ENCODE measurements at regions not wholly inside any gene's neighbourhood (a gene's known extent, or its start where the extent isn't known, plus 50 kb on each side); places are given as distances from the start of the nearest gene placed in this dataset.

DNA sequence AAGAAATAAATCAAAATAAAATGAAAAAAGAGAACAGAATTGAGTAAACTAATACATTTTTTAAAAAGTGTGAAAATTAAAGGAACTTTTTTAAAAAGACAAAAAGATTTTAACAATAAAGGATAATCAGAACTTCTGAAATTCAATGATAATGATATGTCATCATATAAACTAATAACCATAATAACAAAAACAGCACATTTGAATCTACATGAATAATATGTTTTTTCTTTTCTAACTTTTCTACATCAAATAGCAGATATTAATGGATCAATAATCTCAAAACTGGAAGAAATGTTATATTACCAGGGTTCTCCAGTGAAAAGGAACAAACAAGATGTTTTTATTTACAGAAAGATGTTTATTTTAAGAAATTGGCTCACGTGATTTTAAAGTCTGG lies 903.3 kb upstream of the MIR17HG start:
- no peaks in the 10 kb centered on the region for H3K27me3 ChIP-seq (ENCODE audit: control insufficient read depth in 2 of 2, insufficient read depth in 2 of 2, low read length in 2 of 2)
- in situ Hi-C loops (cut with MboI) = no loop called here
- no peaks in the 10 kb centered on the region for H4K20me1 ChIP-seq (replicated peaks; ENCODE audit: control insufficient read depth, insufficient read depth, low read length)
- WGBS (ENCODE audit: insufficient coverage, low coverage, missing lambda C conversion rate) = 2% methylated on average over 1 of the region's 1 CpG
- no peak overlapping the region for H3K27ac ChIP-seq (ENCODE audit: extremely low read depth, low read depth, low read length)
- POLR2A ChIA-PET = no interaction called here
- H3K9me3 ChIP-seq (replicated peaks; ENCODE audit: control insufficient read depth, insufficient read depth, low read depth, low read length) = peaks cover 4% of the 10 kb centered on the region; the same call in 1 of the 2 replicates
- DNase-seq (ENCODE audit: extremely low read depth in 1 of 4, low spot score in 3 of 4) (no peak), FAIRE-seq (no peak), ATAC-seq (no peak)
- no peak overlapping the region for H3K4me3 ChIP-seq
- H3K9me1 ChIP-seq (ENCODE audit: control insufficient read depth, insufficient read depth, low read length) = no peaks in the 10 kb centered on the region
- intact Hi-C loops (cut with micrococcal nuclease) = no loop called here
- TF ChIP-seq ZBTB7A (IDR thresholded peaks at IDR 0.05; ENCODE audit: borderline replicate concordance, control insufficient read depth, low read depth, low read length) (no peak), ZNF507 (tag; conservative IDR thresholded peaks at IDR 0.05) (no peak), CBFA2T2 (conservative IDR thresholded peaks at IDR 0.05) (no peak), ZNF212 (CRISPR knock-in tag; IDR thresholded peaks at IDR 0.05) (no peak), ZNF316 (IDR thresholded peaks at IDR 0.05) (peak; percentile 63; the same call in 1 of the 2 replicates), ZNF717 (CRISPR knock-in tag; IDR thresholded peaks at IDR 0.05) (no peak), MAFG (tag; conservative IDR thresholded peaks at IDR 0.05) (0 out of 2 replicates have a peak, but pooled peaks have one; percentile 7), TFAM (CRISPR knock-in tag; conservative IDR thresholded peaks at IDR 0.05) (0 out of 2 replicates have a peak, but pooled peaks have one; percentile 53), SAFB2 (IDR thresholded peaks at IDR 0.05; ENCODE audit: borderline replicate concordance, low read depth, low read length, severe bottlenecking) (peak; percentile 55)
- TF ChIP-seq, protein P1, sequence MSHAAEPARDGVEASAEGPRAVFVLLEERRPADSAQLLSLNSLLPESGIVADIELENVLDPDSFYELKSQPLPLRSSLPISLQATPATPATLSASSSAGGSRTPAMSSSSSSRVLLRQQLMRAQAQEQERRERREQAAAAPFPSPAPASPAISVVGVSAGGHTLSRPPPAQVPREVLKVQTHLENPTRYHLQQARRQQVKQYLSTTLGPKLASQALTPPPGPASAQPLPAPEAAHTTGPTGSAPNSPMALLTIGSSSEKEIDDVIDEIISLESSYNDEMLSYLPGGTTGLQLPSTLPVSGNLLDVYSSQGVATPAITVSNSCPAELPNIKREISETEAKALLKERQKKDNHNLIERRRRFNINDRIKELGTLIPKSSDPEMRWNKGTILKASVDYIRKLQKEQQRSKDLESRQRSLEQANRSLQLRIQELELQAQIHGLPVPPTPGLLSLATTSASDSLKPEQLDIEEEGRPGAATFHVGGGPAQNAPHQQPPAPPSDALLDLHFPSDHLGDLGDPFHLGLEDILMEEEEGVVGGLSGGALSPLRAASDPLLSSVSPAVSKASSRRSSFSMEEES (CRISPR knock-in tag; IDR thresholded peaks at IDR 0.05) = 0 out of 2 replicates have a peak, but pooled peaks have one; percentile 44
- TF ChIP-seq, protein P2, sequence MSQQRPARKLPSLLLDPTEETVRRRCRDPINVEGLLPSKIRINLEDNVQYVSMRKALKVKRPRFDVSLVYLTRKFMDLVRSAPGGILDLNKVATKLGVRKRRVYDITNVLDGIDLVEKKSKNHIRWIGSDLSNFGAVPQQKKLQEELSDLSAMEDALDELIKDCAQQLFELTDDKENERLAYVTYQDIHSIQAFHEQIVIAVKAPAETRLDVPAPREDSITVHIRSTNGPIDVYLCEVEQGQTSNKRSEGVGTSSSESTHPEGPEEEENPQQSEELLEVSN (IDR thresholded peaks at IDR 0.05; ENCODE audit: borderline replicate concordance in 1 of 2, extremely low read depth in 1 of 2, insufficient read depth in 1 of 2, insufficient read length in 1 of 2, low read depth in 1 of 2, low read length in 1 of 2, poor library complexity in 1 of 2, severe bottlenecking in 1 of 2) = no peak
- no peaks in the 10 kb centered on the region for H3K36me3 ChIP-seq (ENCODE audit: control insufficient read depth, insufficient read depth, low read length)
- H3K4me2 ChIP-seq (ENCODE audit: insufficient read depth, low read length) = no peak overlapping the region
- no peaks in the 10 kb centered on the region for H3K79me2 ChIP-seq (ENCODE audit: control insufficient read depth, insufficient read depth, low read length)
- no TSS peak for BruUV-seq (replicated peaks)
- no peak overlapping the region for H3K9ac ChIP-seq (ENCODE audit: insufficient read depth in 1 of 2, low read depth in 2 of 2, low read length in 2 of 2)
- no peak overlapping the region for H2AFZ ChIP-seq (ENCODE audit: low read depth, low read length)
- CTCF ChIA-PET (ENCODE audit: low intra/inter-chr PET ratio) = no interaction called here
- no peaks in the 10 kb centered on the region for H3K4me1 ChIP-seq (replicated peaks in 1 of 2; ENCODE audit: control insufficient read depth in 2 of 2, insufficient read depth in 2 of 2, low read length in 2 of 2)

All from K562 (cell line).